GM13977 (cell line): ENCODE measurements at regions not wholly inside any gene's neighbourhood (a gene's known extent, or its start where the extent isn't known, plus 50 kb on each side); places are given as distances from the start of the nearest gene placed in this dataset.
A peak's percentile ranks its signal among the peaks of the same experiment; 100 is the strongest.

Experiments used
- DNase-seq: peaks from one replicate; pipeline ENCODE4 v3.0.0; 2012; ENCODE audit warnings: low spot score
- in situ Hi-C: fragments of 300-500 bp; cut with MboI; formaldehyde crosslinking; loops from one replicate; pipeline ENCODE4 v1.12.0; 2022; ENCODE audit warnings: low sequenced_read_pairs, low pct_unique_long_range_greater_than_20kb, mixed read lengths, inconsistent platforms; ENCODE audit not compliant: unreplicated experiment
- TF ChIP-seq, protein P1 (sequence below): IDR thresholded peaks from 2 replicates; pipeline ENCODE4 v1.5.1; 2012; ENCODE audit warnings: mild to moderate bottlenecking, control low read depth; ENCODE audit not compliant: insufficient read depth; ENCODE audit errors: extremely low read depth, missing control alignments

DNA sequence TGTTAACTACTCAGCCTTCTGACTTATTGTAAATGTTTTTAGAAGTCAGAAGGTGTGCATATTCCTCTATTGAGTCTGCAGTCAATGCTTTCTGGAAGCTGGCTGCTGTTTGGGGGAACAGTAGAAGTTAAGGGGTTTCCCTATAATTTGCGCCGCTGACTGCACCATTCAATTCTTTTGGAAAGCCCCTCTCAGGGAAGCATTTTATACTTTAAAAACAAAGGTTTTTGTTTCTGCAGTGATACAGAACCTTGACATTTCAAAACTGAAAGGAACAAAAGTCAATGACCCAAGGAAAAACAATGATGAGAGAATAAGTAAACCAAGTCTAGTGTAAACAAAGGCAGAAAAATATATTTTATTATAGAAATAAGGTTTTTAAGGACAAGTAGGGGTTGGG, 120.8 kb upstream of the TNFAIP3 start:
- DNase-seq: peak; percentile 40
- TF ChIP-seq, protein P1, sequence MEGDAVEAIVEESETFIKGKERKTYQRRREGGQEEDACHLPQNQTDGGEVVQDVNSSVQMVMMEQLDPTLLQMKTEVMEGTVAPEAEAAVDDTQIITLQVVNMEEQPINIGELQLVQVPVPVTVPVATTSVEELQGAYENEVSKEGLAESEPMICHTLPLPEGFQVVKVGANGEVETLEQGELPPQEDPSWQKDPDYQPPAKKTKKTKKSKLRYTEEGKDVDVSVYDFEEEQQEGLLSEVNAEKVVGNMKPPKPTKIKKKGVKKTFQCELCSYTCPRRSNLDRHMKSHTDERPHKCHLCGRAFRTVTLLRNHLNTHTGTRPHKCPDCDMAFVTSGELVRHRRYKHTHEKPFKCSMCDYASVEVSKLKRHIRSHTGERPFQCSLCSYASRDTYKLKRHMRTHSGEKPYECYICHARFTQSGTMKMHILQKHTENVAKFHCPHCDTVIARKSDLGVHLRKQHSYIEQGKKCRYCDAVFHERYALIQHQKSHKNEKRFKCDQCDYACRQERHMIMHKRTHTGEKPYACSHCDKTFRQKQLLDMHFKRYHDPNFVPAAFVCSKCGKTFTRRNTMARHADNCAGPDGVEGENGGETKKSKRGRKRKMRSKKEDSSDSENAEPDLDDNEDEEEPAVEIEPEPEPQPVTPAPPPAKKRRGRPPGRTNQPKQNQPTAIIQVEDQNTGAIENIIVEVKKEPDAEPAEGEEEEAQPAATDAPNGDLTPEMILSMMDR: no peak
- in situ Hi-C loops: no loop called here

DNA sequence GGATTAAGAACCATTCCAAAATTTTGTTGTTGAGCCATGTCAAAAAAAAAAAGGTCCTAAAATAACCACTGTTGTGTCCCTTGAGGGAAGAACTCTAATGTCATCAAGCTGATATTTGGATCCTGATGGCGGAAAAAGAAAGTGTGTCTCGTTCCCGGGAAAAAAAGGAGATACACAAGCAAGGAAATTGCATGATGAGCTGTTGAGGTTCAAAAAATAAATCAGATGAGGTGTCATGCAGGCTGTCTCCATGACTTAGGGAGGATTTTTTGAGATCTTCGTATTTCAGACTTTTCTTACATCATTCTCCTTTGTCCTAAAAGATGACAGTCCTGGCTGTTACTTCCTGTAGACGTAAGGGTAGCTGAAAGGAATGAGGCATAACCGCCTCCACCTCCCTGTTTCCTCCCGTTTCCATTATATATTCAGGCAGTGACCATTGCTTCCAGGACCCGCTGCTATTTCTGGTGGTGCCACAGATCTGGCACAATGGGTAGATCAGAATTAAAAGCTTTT, 117.3 kb upstream of the TNFAIP3 start:
- in situ Hi-C loops: no loop called here
- DNase-seq: no peak
- TF ChIP-seq, protein P1: no peak

DNA sequence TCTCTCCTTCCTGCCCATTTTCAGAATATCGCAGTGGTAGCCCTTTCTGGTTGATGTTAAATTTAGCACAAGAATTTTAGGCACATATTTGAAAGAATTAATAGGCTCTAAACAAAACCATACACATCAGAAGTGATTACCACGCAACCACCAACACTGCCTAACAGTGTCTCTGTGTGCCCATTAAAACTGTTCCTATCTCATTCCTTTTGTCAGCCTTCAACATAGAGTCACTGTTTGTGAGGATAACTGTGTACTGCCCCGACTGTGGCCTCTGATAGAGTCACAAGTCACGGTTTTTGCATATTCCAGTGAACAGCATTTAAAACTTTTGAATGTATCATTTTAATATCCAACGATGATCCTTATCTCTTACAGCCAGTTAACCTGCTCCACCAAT, 116.8 kb upstream of the TNFAIP3 start:
- in situ Hi-C loops: no loop called here
- TF ChIP-seq, protein P1: no peak

DNA sequence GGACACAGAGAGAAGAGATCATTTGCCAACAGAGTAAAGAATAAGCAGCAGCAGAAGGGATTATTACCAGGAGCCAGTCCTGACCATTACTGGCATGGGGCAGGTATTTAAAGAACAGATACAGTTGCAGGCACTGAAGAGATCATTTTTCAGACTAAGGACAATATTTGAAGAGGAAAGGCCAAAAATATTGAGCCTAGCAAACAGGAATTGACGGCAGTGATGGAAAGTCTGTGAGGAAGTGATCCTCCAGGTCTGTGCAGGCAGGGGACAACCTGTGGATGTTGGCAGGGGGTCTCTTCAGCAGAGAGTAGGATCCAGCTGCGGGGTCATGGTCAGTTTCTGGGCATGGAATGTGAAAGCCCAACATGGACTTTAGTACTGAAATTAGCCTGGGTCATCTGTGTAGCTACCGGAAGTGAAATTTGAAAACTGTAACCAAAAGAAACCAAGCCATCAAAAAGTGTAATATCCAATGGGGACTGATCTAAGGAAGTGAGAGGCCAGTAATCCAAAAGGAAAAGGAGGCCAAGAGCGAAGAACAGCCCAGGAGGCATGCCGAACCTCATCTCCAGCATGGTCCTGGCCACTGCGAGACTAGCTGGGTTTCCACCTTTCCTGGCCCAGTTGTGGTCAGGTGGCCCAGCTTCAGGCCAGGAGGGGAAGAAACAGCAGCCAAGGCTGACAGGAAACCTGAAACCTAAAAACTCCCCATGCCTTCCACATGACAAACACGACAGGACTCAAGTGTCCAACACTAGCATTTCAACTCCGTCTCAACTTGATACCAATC, 115.1 kb upstream of the TNFAIP3 start:
- in situ Hi-C loops: no loop called here
- TF ChIP-seq, protein P1: no peak
- no peak for DNase-seq

More for the DNA sequence above, 116.8 kb upstream of the TNFAIP3 start:
- no peak for DNase-seq

DNA sequence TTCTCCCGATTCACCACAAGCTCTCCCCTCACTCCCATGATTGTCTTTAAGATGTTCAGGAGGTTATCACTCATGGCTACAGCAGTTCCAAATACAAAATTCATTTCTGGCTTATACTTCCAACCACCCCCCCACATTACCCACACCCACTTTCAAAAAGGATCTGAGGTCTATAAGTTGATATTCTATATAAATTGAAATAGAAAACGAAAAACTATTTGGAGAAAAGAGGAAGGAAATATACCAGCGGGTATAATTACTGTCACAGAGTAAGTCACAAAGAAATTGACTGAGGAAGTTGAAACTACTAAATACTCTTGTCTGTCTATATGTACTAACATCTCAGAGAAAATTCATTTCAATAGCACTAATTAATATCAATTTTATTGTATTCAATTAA, 112.7 kb upstream of the TNFAIP3 start:
- TF ChIP-seq, protein P1: no peak
- DNase-seq: peak; percentile 26
- in situ Hi-C loops: no loop called here

DNA sequence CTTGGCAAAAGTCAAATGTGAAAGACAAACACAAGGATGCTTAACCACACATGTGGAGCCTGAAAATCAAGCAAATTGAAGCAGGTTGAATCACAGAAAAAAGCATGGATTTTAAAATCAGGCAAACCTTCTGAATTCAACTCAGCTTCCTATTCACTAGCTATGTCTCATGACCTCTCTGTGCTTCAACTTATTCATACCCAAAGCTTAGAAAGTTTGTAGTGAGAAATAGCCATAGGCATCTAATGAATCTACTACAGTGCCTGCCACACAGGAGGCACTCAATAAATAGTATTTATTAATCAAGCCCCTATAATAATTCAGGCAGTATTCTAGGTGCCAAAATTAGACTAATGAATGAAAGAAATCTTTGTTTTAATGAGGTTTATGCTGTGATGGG, 112.2 kb upstream of the TNFAIP3 start:
- in situ Hi-C loops: no loop called here
- TF ChIP-seq, protein P1: no peak
- DNase-seq: no peak
